MM.1S (cell line): ENCODE measurements at regions not wholly inside any gene's neighbourhood (a gene's known extent, or its start where the extent isn't known, plus 50 kb on each side); places are given as distances from the start of the nearest gene placed in this dataset.

ENCODE experiments used
- DNase-seq: peaks from one replicate; pipeline ENCODE4 v3.0.0-alpha.2; 2015
- H2AFZ ChIP-seq: fragments of 300-600 bp; sonication (generic); 2 replicates; pipeline ENCODE4 v1.6.0; 2016; ENCODE audit warnings: antibody characterized with exemption, low read length
- H3F3A ChIP-seq: fragments of 300-600 bp; sonication (generic); 2 replicates; pipeline ENCODE4 v1.6.1; 2016; ENCODE audit warnings: mild to moderate bottlenecking, antibody characterized with exemption, low read length, moderate library complexity, mixed read lengths; ENCODE audit not compliant: insufficient read depth
- H3K27ac ChIP-seq: fragments of 300-600 bp; sonication (generic); 2 replicates; pipeline ENCODE4 v1.5.1; 2016; ENCODE audit warnings: mild to moderate bottlenecking, low read length
- H3K27me3 ChIP-seq: fragments of 300-600 bp; sonication (generic); replicated peaks from 2 replicates; pipeline ENCODE4 v1.6.0; 2016; ENCODE audit warnings: low read length; ENCODE audit not compliant: insufficient read depth
- H3K36me3 ChIP-seq: fragments of 300-600 bp; sonication (generic); replicated peaks from 2 replicates; pipeline ENCODE4 v1.6.1; 2016; ENCODE audit warnings: mild to moderate bottlenecking, low read length, mixed read lengths; ENCODE audit not compliant: insufficient read depth
- H3K4me1 ChIP-seq: fragments of 300-600 bp; sonication (generic); 2 replicates; pipeline ENCODE4 v1.6.1; 2016; ENCODE audit warnings: low read length, mixed read lengths
- H3K4me2 ChIP-seq: fragments of 300-600 bp; sonication (generic); 2 replicates; pipeline ENCODE4 v1.6.0; 2016; ENCODE audit warnings: low read depth, low read length
- H3K4me3 ChIP-seq: fragments of 300-600 bp; sonication (generic); 2 replicates; pipeline ENCODE4 v1.5.1; 2016; ENCODE audit warnings: low read length, mixed read lengths
- H3K79me2 ChIP-seq: fragments of 300-600 bp; sonication (generic); 2 replicates; pipeline ENCODE4 v1.6.1; 2016; ENCODE audit warnings: mixed run types, low read length, mixed read lengths
- H3K9ac ChIP-seq: fragments of 300-600 bp; sonication (generic); 2 replicates; pipeline ENCODE4 v1.6.1; 2016; ENCODE audit warnings: low read length, mixed read lengths
- H3K9me2 ChIP-seq: fragments of 300-600 bp; sonication (generic); replicated peaks from 2 replicates; pipeline ENCODE4 v1.6.1; 2016; ENCODE audit warnings: mild to moderate bottlenecking, low read length, mixed read lengths; ENCODE audit not compliant: insufficient read depth
- H3K9me3 ChIP-seq: fragments of 300-600 bp; sonication (generic); replicated peaks from 2 replicates; pipeline ENCODE4 v1.6.1; 2016; ENCODE audit warnings: mild to moderate bottlenecking, low read length, mixed read lengths; ENCODE audit not compliant: insufficient read depth
- H4K20me1 ChIP-seq: fragments of 300-600 bp; sonication (generic); 2 replicates; pipeline ENCODE4 v1.6.1; 2016; ENCODE audit warnings: mild to moderate bottlenecking, low read length, moderate library complexity, mixed read lengths; ENCODE audit not compliant: insufficient read depth
- EZH2 ChIP-seq: fragments of 300-600 bp; sonication (generic); optimal IDR thresholded peaks from 2 replicates; pipeline ENCODE3; 2017; ENCODE audit warnings: low read depth, mild to moderate bottlenecking, antibody characterized with exemption, low read length, mixed read lengths
- EZH2phosphoT487 ChIP-seq: fragments of 300-600 bp; sonication (generic); IDR thresholded peaks from 2 replicates; pipeline ENCODE4 v1.6.1; 2018; ENCODE audit warnings: antibody characterized with exemption, low read length
- TF ChIP-seq, protein P1 (sequence below): fragments of 300-600 bp; sonication (generic); IDR thresholded peaks from 2 replicates; pipeline ENCODE4 v1.5.1; 2016; ENCODE audit warnings: antibody characterized with exemption, low read length, mixed read lengths

DNA sequence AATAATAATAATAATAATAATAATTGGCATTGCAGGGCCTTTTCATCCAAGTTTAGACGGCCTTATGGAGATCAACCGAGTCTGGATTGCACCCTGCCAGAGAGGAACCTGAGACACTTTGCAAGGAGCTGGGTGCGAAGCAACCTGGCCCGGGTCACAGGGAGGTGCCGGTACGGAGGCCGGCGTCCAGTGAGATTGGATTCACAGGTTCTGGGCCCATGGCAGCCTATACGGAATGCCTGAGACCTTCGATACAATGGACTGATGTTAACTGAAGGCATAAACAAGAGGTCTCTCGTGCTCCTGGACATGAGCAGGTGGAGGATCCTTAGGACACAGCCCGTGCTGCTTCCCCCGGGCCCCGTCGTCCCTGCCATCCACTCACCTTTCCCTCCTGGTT, 416.5 kb upstream of the SALL3 start:
- no peaks in the 10 kb centered on the region for H3F3A ChIP-seq
- no peaks in the 10 kb centered on the region for H3K79me2 ChIP-seq
- H2AFZ ChIP-seq: no peak overlapping the region
- no peaks in the 10 kb centered on the region for H3K9me2 ChIP-seq
- no peak overlapping the region for H3K4me3 ChIP-seq
- TF ChIP-seq EZH2phosphoT487 (no peak), EZH2 (no peak)
- TF ChIP-seq, protein P1, sequence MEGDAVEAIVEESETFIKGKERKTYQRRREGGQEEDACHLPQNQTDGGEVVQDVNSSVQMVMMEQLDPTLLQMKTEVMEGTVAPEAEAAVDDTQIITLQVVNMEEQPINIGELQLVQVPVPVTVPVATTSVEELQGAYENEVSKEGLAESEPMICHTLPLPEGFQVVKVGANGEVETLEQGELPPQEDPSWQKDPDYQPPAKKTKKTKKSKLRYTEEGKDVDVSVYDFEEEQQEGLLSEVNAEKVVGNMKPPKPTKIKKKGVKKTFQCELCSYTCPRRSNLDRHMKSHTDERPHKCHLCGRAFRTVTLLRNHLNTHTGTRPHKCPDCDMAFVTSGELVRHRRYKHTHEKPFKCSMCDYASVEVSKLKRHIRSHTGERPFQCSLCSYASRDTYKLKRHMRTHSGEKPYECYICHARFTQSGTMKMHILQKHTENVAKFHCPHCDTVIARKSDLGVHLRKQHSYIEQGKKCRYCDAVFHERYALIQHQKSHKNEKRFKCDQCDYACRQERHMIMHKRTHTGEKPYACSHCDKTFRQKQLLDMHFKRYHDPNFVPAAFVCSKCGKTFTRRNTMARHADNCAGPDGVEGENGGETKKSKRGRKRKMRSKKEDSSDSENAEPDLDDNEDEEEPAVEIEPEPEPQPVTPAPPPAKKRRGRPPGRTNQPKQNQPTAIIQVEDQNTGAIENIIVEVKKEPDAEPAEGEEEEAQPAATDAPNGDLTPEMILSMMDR: no peak
- H3K4me1 ChIP-seq: no peaks in the 10 kb centered on the region
- no peaks in the 10 kb centered on the region for H4K20me1 ChIP-seq
- no peaks in the 10 kb centered on the region for H3K36me3 ChIP-seq
- no peak overlapping the region for H3K4me2 ChIP-seq
- DNase-seq: no peak
- H3K9me3 ChIP-seq: no peaks in the 10 kb centered on the region
- no peak overlapping the region for H3K9ac ChIP-seq
- H3K27me3 ChIP-seq: no peaks in the 10 kb centered on the region
- H3K27ac ChIP-seq: no peak overlapping the region

DNA sequence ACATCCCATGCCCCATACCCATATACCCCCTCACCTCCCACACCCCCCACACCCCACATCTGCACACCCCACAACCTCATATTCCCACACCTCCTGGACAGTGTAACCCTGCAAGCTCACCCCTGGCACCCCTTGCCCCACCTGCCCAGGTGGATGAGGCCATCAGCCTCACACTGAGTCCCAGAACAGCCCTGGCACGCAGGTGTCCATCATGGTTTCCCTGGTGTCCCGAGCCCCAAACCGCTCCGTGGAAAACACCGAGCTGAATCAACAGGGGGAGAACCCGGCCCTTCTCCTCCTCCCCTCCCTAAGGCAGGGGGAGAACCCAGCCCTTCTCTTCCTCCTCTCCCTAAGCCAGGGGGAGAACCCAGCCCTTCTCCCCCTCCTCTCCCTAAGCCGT, 415.6 kb upstream of the SALL3 start:
- no peak for DNase-seq
- no peaks in the 10 kb centered on the region for H3K79me2 ChIP-seq
- H3K4me2 ChIP-seq: no peak overlapping the region
- H3K4me3 ChIP-seq: no peak overlapping the region
- H3K9me3 ChIP-seq: no peaks in the 10 kb centered on the region
- no peak overlapping the region for H3K27ac ChIP-seq
- no peaks in the 10 kb centered on the region for H4K20me1 ChIP-seq
- no peaks in the 10 kb centered on the region for H3K27me3 ChIP-seq
- no peaks in the 10 kb centered on the region for H3K36me3 ChIP-seq
- H3K9me2 ChIP-seq: no peaks in the 10 kb centered on the region
- H3K4me1 ChIP-seq: no peaks in the 10 kb centered on the region
- no peak overlapping the region for H2AFZ ChIP-seq
- no peak for TF ChIP-seq EZH2
- no peak for TF ChIP-seq EZH2phosphoT487
- TF ChIP-seq, protein P1: no peak
- H3F3A ChIP-seq: no peaks in the 10 kb centered on the region
- H3K9ac ChIP-seq: no peak overlapping the region

DNA sequence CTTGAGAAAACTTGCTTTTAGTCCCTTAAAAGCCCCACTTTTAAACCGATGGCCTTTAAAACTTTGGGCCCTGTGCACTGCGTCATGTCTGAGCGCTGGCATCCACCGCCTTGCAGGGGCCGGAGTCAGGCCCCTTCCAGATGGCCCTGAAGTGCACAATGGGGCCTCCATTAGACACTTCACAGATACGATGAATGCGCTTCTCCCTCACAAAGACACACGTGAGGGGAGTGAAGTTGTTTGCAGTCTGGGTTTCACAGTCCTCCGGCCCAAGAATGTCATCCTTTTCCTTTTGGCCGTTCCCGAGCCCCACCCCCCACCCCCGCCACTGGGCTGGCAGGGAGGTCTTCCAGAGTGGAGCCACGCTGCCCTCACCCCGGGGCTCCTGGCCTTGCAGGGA, 415.1 kb upstream of the SALL3 start:
- Histone ChIP-seq H3K27me3 (no peaks in the 10 kb centered on the region), H4K20me1 (no peaks in the 10 kb centered on the region), H3K27ac (no peak overlapping the region), H3F3A (no peaks in the 10 kb centered on the region), H3K9me3 (no peaks in the 10 kb centered on the region), H3K79me2 (no peaks in the 10 kb centered on the region), H2AFZ (no peak overlapping the region), H3K9ac (no peak overlapping the region), H3K4me3 (no peak overlapping the region), H3K9me2 (no peaks in the 10 kb centered on the region), H3K4me2 (no peak overlapping the region), H3K4me1 (no peaks in the 10 kb centered on the region), H3K36me3 (no peaks in the 10 kb centered on the region)
- DNase-seq: no peak
- TF ChIP-seq EZH2: no peak
- TF ChIP-seq, protein P1: no peak
- TF ChIP-seq EZH2phosphoT487: no peak
